Activated T-helper 17 cell treated with anti-CD3 and anti-CD28 coated beads, Interleukin-2, amount 50 U/mL, for 72 hours (primary cell): ENCODE measurements at regions not wholly inside any gene's neighbourhood (a gene's known extent, or its start where the extent isn't known, plus 50 kb on each side); places are given as distances from the start of the nearest gene placed in this dataset.

Source experiments
- ATAC-seq: fragments of 150-1000 bp; cut with Tn5 transposase; replicated peaks from 2 replicates; pipeline ENCODE4 v1.10.0; 2021; ENCODE audit warnings: mild to moderate bottlenecking, moderate library complexity
- H3K27ac Mint-ChIP-seq: one replicate; pipeline ENCODE4 v1.8.0; 2022; ENCODE audit warnings: mixed read lengths
- H3K27me3 Mint-ChIP-seq: one replicate; pipeline ENCODE4 v1.8.0; 2022; ENCODE audit warnings: mixed read lengths
- H3K36me3 Mint-ChIP-seq: one replicate; pipeline ENCODE4 v1.8.0; 2022; ENCODE audit warnings: low read depth, mild to moderate bottlenecking, mixed read lengths
- H3K4me1 Mint-ChIP-seq: one replicate; pipeline ENCODE4 v1.8.0; 2022; ENCODE audit warnings: mixed read lengths
- H3K4me3 Mint-ChIP-seq: one replicate; pipeline ENCODE4 v1.8.0; 2022; ENCODE audit warnings: mild to moderate bottlenecking, mixed read lengths
- H3K9me3 Mint-ChIP-seq: one replicate; pipeline ENCODE4 v1.8.0; 2022; ENCODE audit warnings: mixed read lengths

- H3K4me1 Mint-ChIP-seq, result no peaks in the 10 kb centered on the region
- no peaks in the 10 kb centered on the region for H3K27me3 Mint-ChIP-seq
- no peak for ATAC-seq
- no peak overlapping the region for H3K4me3 Mint-ChIP-seq
- no peak overlapping the region for H3K27ac Mint-ChIP-seq
- no peaks in the 10 kb centered on the region for H3K36me3 Mint-ChIP-seq
- H3K9me3 Mint-ChIP-seq, result peaks cover 5% of the 10 kb centered on the region
These were observed 1249.5 kb downstream of the FAM181B start for GRCh38 chr11:81484196-81484595.

- H3K4me3 Mint-ChIP-seq, result no peak overlapping the region
- no peaks in the 10 kb centered on the region for H3K36me3 Mint-ChIP-seq
- H3K27me3 Mint-ChIP-seq, result no peaks in the 10 kb centered on the region
- no peaks in the 10 kb centered on the region for H3K4me1 Mint-ChIP-seq
- no peak for ATAC-seq
- peaks cover 16% of the 10 kb centered on the region for H3K9me3 Mint-ChIP-seq
- H3K27ac Mint-ChIP-seq, result no peak overlapping the region
These were observed 1256.4 kb downstream of the FAM181B start for GRCh38 chr11:81477277-81477676.

- Mint-ChIP-seq H3K4me1 (no peaks in the 10 kb centered on the region), H3K36me3 (no peaks in the 10 kb centered on the region), H3K27ac (no peak overlapping the region), H3K9me3 (peaks cover 16% of the 10 kb centered on the region), H3K4me3 (no peak overlapping the region), H3K27me3 (no peaks in the 10 kb centered on the region)
- ATAC-seq, result no peak
These were observed 1257.3 kb downstream of the FAM181B start for GRCh38 chr11:81476345-81476744.

GRCh38 chr11:81472646-81473045, 1261.0 kb downstream of the FAM181B start:
- Mint-ChIP-seq H3K4me3 (no peak overlapping the region), H3K4me1 (no peaks in the 10 kb centered on the region), H3K27me3 (no peaks in the 10 kb centered on the region), H3K36me3 (no peaks in the 10 kb centered on the region), H3K9me3 (peaks cover 20% of the 10 kb centered on the region), H3K27ac (no peak overlapping the region)
- no peak for ATAC-seq

- ATAC-seq, result no peak
- H3K9me3 Mint-ChIP-seq, result peaks cover 13% of the 10 kb centered on the region
- H3K36me3 Mint-ChIP-seq, result no peaks in the 10 kb centered on the region
- no peak overlapping the region for H3K4me3 Mint-ChIP-seq
- H3K27me3 Mint-ChIP-seq, result no peaks in the 10 kb centered on the region
- no peak overlapping the region for H3K27ac Mint-ChIP-seq
- H3K4me1 Mint-ChIP-seq, result no peaks in the 10 kb centered on the region
These were observed 1263.2 kb downstream of the FAM181B start for GRCh38 chr11:81470446-81470845.

GRCh38 chr11:81459766-81460306, 1273.8 kb downstream of the FAM181B start:
- H3K4me3 Mint-ChIP-seq, result no peak overlapping the region
- no peak overlapping the region for H3K27ac Mint-ChIP-seq
- H3K4me1 Mint-ChIP-seq, result no peaks in the 10 kb centered on the region
- H3K36me3 Mint-ChIP-seq, result no peaks in the 10 kb centered on the region
- no peak for ATAC-seq
- H3K9me3 Mint-ChIP-seq, result peaks cover 4% of the 10 kb centered on the region
- no peaks in the 10 kb centered on the region for H3K27me3 Mint-ChIP-seq

- no peaks in the 10 kb centered on the region for H3K36me3 Mint-ChIP-seq
- H3K9me3 Mint-ChIP-seq, result peaks cover 16% of the 10 kb centered on the region
- H3K27me3 Mint-ChIP-seq, result no peaks in the 10 kb centered on the region
- H3K4me1 Mint-ChIP-seq, result no peaks in the 10 kb centered on the region
- no peak overlapping the region for H3K27ac Mint-ChIP-seq
- ATAC-seq, result no peak
- H3K4me3 Mint-ChIP-seq, result no peak overlapping the region
These were observed 1284.0 kb downstream of the FAM181B start for GRCh38 chr11:81449588-81450156.

GRCh38 chr11:81444297-81444696, 1289.4 kb downstream of the FAM181B start:
- Mint-ChIP-seq H3K27ac (no peak overlapping the region), H3K4me3 (no peak overlapping the region), H3K36me3 (no peaks in the 10 kb centered on the region), H3K4me1 (no peaks in the 10 kb centered on the region), H3K9me3 (peaks cover 22% of the 10 kb centered on the region), H3K27me3 (no peaks in the 10 kb centered on the region)
- no peak for ATAC-seq

- Mint-ChIP-seq H3K9me3 (peaks cover 10% of the 10 kb centered on the region), H3K4me3 (no peak overlapping the region), H3K27me3 (no peaks in the 10 kb centered on the region), H3K4me1 (no peaks in the 10 kb centered on the region), H3K27ac (no peak overlapping the region), H3K36me3 (no peaks in the 10 kb centered on the region)
- no peak for ATAC-seq
These were observed 1301.3 kb downstream of the FAM181B start for GRCh38 chr11:81432333-81432732.

GRCh38 chr11:81424822-81425221, 1308.8 kb downstream of the FAM181B start:
- peaks cover 13% of the 10 kb centered on the region for H3K9me3 Mint-ChIP-seq
- ATAC-seq, result no peak
- no peaks in the 10 kb centered on the region for H3K4me1 Mint-ChIP-seq
- H3K4me3 Mint-ChIP-seq, result no peak overlapping the region
- no peaks in the 10 kb centered on the region for H3K36me3 Mint-ChIP-seq
- no peaks in the 10 kb centered on the region for H3K27me3 Mint-ChIP-seq
- H3K27ac Mint-ChIP-seq, result no peak overlapping the region

GRCh38 chr11:81422402-81422801, 1311.3 kb downstream of the FAM181B start:
- Mint-ChIP-seq H3K27ac (no peak overlapping the region), H3K9me3 (peaks cover 3% of the 10 kb centered on the region), H3K36me3 (no peaks in the 10 kb centered on the region), H3K4me3 (no peak overlapping the region), H3K4me1 (no peaks in the 10 kb centered on the region), H3K27me3 (no peaks in the 10 kb centered on the region)
- no peak for ATAC-seq

- H3K4me1 Mint-ChIP-seq, result no peaks in the 10 kb centered on the region
- H3K9me3 Mint-ChIP-seq, result peaks cover 3% of the 10 kb centered on the region
- no peak overlapping the region for H3K27ac Mint-ChIP-seq
- ATAC-seq, result no peak
- no peaks in the 10 kb centered on the region for H3K27me3 Mint-ChIP-seq
- no peaks in the 10 kb centered on the region for H3K36me3 Mint-ChIP-seq
- H3K4me3 Mint-ChIP-seq, result no peak overlapping the region
These were observed 1312.3 kb downstream of the FAM181B start for GRCh38 chr11:81421251-81421860.

GRCh38 chr11:81420668-81421250, 1312.9 kb downstream of the FAM181B start:
- Mint-ChIP-seq H3K9me3 (peaks cover 3% of the 10 kb centered on the region), H3K27ac (no peak overlapping the region), H3K4me1 (no peaks in the 10 kb centered on the region), H3K4me3 (no peak overlapping the region), H3K27me3 (no peaks in the 10 kb centered on the region), H3K36me3 (no peaks in the 10 kb centered on the region)
- no peak for ATAC-seq

GRCh38 chr11:81397316-81397715, 1336.3 kb downstream of the FAM181B start:
- Mint-ChIP-seq H3K27ac (no peak overlapping the region), H3K4me1 (no peaks in the 10 kb centered on the region), H3K36me3 (no peaks in the 10 kb centered on the region), H3K4me3 (no peak overlapping the region), H3K27me3 (no peaks in the 10 kb centered on the region), H3K9me3 (no peaks in the 10 kb centered on the region)
- no peak for ATAC-seq

GRCh38 chr11:81394311-81394710, 1339.4 kb downstream of the FAM181B start:
- Mint-ChIP-seq H3K9me3 (peaks cover 4% of the 10 kb centered on the region), H3K27me3 (no peaks in the 10 kb centered on the region), H3K27ac (no peak overlapping the region), H3K4me1 (no peaks in the 10 kb centered on the region), H3K36me3 (no peaks in the 10 kb centered on the region), H3K4me3 (no peak overlapping the region)
- no peak for ATAC-seq
